T-helper 2 cell treated with Interferon-gamma antibody and Interleukin-4, amounts not matched to agents 100 ng/mL and 5 ng/mL, for 36 hours (primary cell): ENCODE measurements at regions not wholly inside any gene's neighbourhood (a gene's known extent, or its start where the extent isn't known, plus 50 kb on each side); places are given as distances from the start of the nearest gene placed in this dataset.
"Not testable (repeated sequence)": the region's sequence is repeated elsewhere in the genome, so short reads cannot be mapped to it uniquely, and the experiment has no call there.

ENCODE experiments used
- intact Hi-C: fragments of 100-400 bp; cut with micrococcal nuclease; formaldehyde crosslinking; loops from one replicate; pipeline ENCODE4 v1.15.1; 2023

DNA sequence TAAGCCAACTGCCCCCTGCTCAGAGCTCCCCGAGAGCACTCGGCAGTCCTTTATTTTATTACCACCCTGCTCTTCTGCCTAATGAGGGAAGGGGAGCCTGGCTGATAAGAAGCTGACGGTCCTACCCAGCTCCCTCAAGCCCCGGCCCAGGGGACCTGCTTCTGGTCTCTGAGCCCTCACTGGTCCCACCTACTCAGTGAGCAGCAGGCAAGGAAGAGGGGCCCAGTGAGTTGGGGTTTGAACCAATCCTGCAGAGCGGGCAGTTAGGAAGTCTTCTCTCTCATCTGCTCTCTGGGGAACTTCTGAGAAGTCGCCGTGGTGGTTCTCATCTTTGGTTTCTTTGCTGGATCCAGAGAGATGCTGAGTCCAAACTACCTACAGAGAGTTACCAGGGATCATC is 218.9 kb downstream of the NDUFA10 start:
- intact Hi-C loops: no loop called here

DNA sequence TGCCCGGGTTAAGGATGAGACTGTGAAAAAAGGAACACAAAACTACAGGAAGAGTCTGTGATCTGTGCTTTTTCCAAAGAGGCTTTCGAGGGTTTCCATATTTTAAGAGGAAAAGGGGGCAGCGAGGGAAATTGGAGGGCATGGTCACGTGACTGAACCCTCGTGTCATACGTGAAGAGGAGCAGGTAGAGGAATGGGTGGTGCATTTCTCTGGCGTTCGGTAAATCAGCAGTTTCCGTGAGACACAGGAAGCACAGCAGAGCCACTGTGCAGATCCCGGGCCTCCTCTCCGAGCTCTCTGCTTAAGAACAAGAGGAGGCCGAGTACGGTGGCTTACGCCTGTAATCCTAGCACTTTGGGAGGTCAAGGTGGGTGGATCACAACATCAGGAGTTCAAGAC is 219.7 kb downstream of the NDUFA10 start:
- intact Hi-C loops: no loop called here

GRCh38 chr2:239805043-239805329 is 220.2 kb downstream of the NDUFA10 start:
- intact Hi-C loops: no loop called here

- intact Hi-C loops: no loop called here
Observed at GRCh38 chr2:239804161-239805042, 220.7 kb downstream of the NDUFA10 start.

DNA sequence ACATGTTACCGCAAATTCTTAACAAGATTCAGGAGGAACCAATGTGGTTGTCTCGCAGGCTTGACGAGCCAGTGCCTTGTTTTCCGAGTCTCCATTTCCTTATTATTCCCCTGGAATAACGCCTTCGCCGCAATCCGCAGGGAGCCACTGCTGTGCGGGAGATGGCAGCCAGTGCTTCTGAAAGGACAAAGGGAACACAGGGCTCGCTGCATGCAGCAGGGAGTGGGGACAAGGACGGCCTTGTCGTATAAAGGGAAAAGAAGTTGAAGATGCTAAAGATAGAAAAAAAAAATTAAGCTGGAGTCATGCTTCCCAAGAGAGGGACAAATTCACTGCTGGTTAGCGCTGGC is 221.4 kb downstream of the NDUFA10 start:
- intact Hi-C loops: no loop called here

GRCh38 chr2:239803102-239803765 is 221.9 kb downstream of the NDUFA10 start:
- intact Hi-C loops: no loop called here

- intact Hi-C loops: no loop called here
Observed at GRCh38 chr2:239802185-239802649, 222.9 kb downstream of the NDUFA10 start.

- intact Hi-C loops: no loop called here
Observed at GRCh38 chr2:239801404-239802184, 223.5 kb downstream of the NDUFA10 start.

DNA sequence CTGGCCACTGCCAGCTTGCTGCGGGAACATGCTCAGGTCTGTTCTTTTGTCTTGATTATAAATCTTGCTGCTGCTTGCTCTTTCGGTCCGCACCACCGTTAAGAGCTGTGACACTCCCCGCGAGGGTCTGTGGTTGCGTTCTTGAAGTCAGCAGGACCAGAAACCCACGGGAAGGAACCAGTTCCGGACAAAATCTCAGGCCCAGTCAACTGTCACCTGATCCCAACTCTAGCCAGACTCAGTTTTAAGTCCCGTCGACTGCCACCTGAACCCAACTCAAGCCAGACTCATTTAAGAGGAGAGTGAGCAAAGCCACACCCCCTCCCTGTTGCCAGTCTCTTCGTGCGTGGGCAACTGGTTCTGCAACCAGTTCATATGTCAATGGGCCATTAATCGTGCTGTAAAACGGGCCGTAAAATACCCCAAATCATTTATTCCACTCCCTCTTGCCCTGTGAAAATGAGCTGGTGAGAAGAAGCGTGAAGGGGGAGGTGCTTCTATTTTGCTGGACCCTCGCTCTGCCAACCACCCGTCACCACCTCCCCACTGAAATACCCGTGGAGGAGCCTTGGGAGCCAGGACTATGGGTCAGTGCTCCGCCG is 224.3 kb downstream of the NDUFA10 start:
- intact Hi-C loops: no loop called here

DNA sequence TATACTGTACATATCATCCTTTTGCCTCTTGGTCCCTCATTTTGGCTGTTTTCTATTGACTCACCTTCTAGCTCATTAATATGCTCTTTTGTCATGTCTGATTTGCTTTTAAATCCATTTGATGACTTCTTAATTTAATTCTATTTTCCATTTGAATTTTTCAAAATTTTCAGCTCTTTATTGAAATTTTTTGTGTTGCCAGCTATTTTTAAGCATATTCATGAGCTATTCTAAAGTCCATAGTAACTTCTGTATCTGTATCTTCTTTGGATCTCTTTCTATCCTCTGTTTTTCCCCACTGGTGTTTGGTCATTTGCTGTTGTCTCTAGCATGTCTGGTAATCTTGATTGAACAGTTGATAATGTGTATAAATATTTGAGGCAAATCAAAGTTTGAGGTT is 227.8 kb downstream of the NDUFA10 start:
- intact Hi-C loops: no loop called here

- intact Hi-C loops: not testable (repeated sequence)
Observed at GRCh38 chr2:239795761-239796160, 229.4 kb downstream of the NDUFA10 start.

- intact Hi-C loops: no loop called here
Observed at GRCh38 chr2:239793836-239794235, 231.3 kb downstream of the NDUFA10 start.

DNA sequence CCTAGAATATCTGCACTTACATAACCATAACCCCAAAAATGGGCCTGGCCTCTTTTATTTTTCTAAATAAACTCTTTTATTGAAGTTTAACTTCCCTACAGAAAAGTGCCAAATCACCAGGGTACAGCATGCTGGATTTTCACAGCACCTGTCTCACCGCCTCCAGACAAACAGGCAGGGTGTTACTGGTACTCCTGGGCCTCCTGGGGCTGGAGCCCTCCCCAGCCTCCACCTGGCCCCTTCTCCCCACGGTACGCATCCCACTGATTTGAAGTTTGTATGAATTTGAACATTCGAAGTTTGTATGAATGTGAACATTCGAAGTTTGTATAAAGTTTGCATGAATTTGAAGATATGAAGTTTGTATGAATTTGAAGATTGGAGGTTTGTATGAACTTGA is 232.1 kb downstream of the NDUFA10 start:
- intact Hi-C loops: no loop called here

DNA sequence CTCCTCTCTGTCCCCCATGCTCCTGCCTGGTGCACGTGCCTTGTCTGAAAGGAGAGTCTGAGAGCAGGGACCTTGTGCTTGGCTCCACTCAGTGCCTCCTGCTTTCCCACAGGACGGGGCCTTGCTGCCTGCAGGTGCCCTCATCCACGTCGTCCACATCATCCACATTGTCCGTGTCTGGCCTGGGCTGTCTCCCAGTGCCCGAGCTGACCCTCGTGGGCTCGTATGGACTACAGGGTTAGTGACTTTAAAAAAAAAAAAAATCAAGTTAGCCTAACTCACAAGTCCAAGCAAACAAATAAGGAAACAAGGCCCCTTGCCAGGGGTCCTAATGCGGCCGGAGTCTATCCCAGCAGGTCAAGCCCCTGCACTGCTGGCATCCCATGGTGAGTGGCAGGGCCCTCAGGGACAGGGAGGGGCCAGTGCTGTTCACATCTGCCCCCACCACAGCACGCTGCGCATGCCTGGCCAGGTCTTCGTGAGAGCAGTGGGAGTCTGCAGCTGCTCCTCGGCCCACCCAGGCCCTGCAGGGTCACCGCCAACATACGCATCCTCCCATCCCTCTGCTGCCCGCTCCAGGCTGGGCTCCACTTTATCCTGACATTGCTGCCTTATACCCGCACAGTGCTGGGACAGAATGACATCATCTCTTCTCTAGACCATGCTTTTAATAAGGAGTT is 232.6 kb downstream of the NDUFA10 start:
- intact Hi-C loops: no loop called here

GRCh38 chr2:239791526-239792404 is 233.4 kb downstream of the NDUFA10 start:
- intact Hi-C loops: no loop called here

DNA sequence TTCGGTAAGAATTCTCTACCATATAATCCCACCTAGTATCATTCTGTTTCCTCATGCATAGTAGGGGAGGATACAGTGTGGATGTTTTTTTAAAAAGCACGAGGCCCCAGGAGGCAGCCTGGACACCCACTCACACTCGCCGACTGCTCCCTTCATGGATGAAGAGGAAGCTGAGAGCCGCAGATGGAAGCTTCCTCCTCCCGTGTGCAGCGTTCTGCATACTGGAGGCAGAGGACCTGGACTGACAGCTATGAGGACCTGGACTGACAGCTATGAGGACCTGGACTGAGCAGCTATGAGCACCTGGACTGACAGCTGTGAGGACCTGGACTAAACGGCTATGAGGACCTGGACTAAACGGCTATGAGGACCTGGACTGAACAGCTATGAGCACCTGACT is 234.4 kb downstream of the NDUFA10 start:
- intact Hi-C loops: no loop called here

DNA sequence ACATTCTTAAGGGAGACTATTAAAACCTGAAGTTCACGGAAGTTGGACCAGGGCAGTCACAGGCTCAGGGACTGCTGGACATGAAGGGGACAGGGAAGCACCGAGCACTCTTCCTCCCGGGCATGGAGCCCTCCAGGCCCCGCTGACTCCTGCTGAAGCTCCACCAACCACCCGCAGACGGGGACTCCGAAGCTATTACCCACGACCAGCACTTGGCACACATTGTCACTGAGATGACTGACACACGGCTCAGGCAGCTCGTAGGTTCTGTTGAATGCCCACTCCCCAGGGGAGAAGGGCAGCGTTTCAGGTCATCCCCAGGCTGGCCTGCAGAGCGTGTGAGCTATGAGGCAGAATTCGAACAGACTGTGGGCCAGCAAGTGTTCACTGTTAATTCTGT is 234.8 kb downstream of the NDUFA10 start:
- intact Hi-C loops: no loop called here

DNA sequence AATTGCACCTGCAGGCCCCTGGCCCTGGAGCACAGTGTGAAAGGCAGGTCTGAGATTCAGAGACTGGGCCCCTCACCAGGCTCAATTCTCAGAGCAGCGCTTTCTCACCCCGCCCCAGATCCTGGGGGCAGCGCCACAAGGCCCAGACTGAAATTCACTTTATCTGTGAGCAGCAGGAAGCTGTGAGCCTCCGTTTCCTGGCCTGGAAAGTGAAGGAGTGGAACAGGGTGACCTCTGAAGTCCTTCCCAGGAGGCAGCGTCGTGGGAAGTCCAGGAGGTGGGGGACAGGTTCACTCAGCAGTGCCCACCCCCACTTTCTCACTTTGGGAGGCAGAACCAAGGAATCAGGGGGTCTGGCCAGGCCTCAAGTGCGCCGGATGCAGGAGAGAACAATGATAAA is 235.4 kb downstream of the NDUFA10 start:
- intact Hi-C loops: no loop called here

DNA sequence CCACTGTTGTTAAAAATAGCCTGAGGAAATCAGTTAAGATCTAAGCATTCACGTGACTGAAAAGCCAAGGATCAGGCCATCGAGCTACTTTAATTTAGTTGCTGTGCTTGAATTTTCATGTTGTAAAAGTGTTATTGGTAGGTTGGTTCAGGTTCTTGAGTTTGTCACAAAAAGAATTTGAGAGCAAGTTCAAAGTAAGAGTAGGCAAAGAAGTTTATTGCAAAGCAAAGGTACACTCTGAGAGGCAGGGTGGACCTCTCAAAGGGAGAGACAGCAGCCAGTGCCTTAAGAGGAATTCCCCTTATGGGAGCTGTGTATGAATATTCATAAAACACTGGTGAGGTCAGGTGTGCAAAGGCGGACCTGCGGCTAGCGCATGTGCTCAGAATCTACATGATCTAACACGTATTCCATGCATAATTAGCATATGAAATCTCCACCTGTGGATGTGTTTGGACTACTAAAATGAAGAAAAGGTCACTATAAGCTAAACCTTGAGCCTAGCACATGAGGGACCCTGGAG is 236.5 kb downstream of the NDUFA10 start:
- intact Hi-C loops: no loop called here

DNA sequence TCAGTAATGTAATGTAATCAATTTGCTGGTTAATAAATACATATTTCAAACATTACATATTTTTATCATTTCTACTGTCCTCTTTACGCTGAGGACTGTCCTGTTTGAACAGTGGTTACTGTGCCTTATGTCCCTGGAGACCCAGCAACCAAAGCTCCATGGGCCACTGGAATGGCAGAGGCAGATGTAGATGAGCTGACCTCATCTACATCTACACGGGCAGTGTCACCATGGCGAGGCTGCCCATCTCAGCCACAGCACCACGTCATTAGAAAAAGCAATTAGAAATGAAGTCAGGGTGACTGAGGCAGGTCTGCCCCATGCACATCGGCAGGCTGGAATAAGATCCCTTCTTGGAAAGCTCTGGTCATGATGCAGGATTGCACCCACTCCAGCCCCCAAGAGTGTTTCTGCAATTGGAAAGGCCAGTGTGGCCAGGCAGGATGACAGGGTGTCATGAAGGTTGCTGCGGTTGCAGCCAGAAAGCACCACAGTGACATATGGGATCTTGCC is 237.5 kb downstream of the NDUFA10 start:
- intact Hi-C loops: no loop called here
